K562 (cell line): ENCODE measurements at regions not wholly inside any gene's neighbourhood (a gene's known extent, or its start where the extent isn't known, plus 50 kb on each side); places are given as distances from the start of the nearest gene placed in this dataset.

Source experiments
- MAFF ChIP-seq: IDR thresholded peaks from 2 replicates; pipeline ENCODE4 v1.6.1; 2012; ENCODE audit warnings: low read length, improper control_type of control experiment
- TAL1 ChIP-seq: fragments of 450-650 bp; IDR thresholded peaks from 2 replicates; pipeline ENCODE4 v1.6.1; 2016; ENCODE audit warnings: mild to moderate bottlenecking
- ZNF263 ChIP-seq: sonication (generic); formaldehyde crosslinking; IDR thresholded peaks from 2 replicates; pipeline ENCODE4 v1.8.0; 2022; ENCODE audit warnings: mild to moderate bottlenecking, missing genetic modification reagents, borderline replicate concordance
- TF ChIP-seq, protein P1 (sequence below), 3 experiments: fragments of 200-800 bp in 1 of 3; fragments of 250-450 bp in 1 of 3; fragments of 450-650 bp in 1 of 3; sonication (Bioruptor Pico) in 1 of 3; sonication (Bioruptor generic) in 1 of 3; formaldehyde crosslinking in 1 of 3; IDR thresholded peaks; 2 replicates each; pipeline versions ENCODE4 v1.6.1 to v1.8.0; 2016 to 2022; ENCODE audit warnings: mild to moderate bottlenecking in 2 of 3, missing genetic modification characterization in 2 of 3, missing compliant biosample characterization in 1 of 3, moderate library complexity in 1 of 3
- TF ChIP-seq, protein P2 (sequence below): fragments of 450-650 bp; IDR thresholded peaks from 2 replicates; pipeline ENCODE4 v1.6.1; 2016
- TF ChIP-seq, protein P3 (sequence below): fragments of 450-650 bp; IDR thresholded peaks from 2 replicates; pipeline ENCODE4 v1.6.1; 2018; ENCODE audit warnings: mild to moderate bottlenecking, low read depth; ENCODE audit not compliant: partially characterized antibody
- TF ChIP-seq, protein P4 (sequence below): fragments of 450-650 bp; conservative IDR thresholded peaks from 2 replicates; pipeline ENCODE4 v1.6.1; 2016; ENCODE audit warnings: missing genetic modification characterization, low read depth, mild to moderate bottlenecking, missing compliant biosample characterization, moderate library complexity

DNA sequence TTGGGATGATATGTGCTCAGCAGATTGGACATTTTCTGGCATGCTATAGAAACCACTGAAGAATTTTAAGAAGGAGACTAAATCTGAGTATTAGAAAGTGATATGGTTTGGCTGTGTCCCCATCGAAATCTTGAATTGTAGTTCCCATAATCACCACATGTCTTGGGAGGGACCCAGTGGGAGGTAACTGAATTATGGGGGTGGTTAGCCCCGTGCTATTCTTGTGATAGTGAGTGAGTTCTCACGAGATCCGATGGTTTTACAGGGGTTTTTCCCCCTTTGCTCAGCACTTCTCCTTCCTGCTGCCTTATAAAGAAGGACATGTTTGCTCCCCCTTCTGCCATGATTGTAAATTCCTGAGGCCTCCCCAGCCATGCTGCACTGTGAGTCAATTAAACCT lies 535.9 kb upstream of the VRK2 start (continued):
- TF ChIP-seq, protein P1, sequence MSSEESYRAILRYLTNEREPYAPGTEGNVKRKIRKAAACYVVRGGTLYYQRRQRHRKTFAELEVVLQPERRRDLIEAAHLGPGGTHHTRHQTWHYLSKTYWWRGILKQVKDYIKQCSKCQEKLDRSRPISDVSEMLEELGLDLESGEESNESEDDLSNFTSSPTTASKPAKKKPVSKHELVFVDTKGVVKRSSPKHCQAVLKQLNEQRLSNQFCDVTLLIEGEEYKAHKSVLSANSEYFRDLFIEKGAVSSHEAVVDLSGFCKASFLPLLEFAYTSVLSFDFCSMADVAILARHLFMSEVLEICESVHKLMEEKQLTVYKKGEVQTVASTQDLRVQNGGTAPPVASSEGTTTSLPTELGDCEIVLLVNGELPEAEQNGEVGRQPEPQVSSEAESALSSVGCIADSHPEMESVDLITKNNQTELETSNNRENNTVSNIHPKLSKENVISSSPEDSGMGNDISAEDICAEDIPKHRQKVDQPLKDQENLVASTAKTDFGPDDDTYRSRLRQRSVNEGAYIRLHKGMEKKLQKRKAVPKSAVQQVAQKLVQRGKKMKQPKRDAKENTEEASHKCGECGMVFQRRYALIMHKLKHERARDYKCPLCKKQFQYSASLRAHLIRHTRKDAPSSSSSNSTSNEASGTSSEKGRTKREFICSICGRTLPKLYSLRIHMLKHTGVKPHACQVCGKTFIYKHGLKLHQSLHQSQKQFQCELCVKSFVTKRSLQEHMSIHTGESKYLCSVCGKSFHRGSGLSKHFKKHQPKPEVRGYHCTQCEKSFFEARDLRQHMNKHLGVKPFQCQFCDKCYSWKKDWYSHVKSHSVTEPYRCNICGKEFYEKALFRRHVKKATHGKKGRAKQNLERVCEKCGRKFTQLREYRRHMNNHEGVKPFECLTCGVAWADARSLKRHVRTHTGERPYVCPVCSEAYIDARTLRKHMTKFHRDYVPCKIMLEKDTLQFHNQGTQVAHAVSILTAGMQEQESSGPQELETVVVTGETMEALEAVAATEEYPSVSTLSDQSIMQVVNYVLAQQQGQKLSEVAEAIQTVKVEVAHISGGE (CRISPR knock-in tag; IDR thresholded peaks at IDR 0.05), result no peak
- TF ChIP-seq, protein P2, sequence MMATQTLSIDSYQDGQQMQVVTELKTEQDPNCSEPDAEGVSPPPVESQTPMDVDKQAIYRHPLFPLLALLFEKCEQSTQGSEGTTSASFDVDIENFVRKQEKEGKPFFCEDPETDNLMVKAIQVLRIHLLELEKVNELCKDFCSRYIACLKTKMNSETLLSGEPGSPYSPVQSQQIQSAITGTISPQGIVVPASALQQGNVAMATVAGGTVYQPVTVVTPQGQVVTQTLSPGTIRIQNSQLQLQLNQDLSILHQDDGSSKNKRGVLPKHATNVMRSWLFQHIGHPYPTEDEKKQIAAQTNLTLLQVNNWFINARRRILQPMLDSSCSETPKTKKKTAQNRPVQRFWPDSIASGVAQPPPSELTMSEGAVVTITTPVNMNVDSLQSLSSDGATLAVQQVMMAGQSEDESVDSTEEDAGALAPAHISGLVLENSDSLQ, result no peak
- TF ChIP-seq, protein P3, sequence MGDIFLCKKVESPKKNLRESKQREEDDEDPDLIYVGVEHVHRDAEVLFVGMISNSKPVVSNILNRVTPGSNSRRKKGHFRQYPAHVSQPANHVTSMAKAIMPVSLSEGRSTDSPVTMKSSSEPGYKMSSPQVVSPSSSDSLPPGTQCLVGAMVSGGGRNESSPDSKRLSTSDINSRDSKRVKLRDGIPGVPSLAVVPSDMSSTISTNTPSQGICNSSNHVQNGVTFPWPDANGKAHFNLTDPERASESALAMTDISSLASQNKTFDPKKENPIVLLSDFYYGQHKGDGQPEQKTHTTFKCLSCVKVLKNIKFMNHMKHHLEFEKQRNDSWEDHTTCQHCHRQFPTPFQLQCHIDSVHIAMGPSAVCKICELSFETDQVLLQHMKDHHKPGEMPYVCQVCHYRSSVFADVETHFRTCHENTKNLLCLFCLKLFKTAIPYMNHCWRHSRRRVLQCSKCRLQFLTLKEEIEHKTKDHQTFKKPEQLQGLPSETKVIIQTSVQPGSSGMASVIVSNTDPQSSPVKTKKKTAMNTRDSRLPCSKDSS, result no peak
- TF ChIP-seq, protein P4, sequence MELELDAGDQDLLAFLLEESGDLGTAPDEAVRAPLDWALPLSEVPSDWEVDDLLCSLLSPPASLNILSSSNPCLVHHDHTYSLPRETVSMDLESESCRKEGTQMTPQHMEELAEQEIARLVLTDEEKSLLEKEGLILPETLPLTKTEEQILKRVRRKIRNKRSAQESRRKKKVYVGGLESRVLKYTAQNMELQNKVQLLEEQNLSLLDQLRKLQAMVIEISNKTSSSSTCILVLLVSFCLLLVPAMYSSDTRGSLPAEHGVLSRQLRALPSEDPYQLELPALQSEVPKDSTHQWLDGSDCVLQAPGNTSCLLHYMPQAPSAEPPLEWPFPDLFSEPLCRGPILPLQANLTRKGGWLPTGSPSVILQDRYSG (tag), result no peak
- TF ChIP-seq TAL1, result no peak
- no peak for TF ChIP-seq MAFF
- no peak for TF ChIP-seq ZNF263 (CRISPR knock-in tag)
